K562 (cell line): ENCODE measurements at regions not wholly inside any gene's neighbourhood (a gene's known extent, or its start where the extent isn't known, plus 50 kb on each side); places are given as distances from the start of the nearest gene placed in this dataset.

Source experiments
- ATAC-seq: fragments of 200-7000 bp; cut with Tn5 transposase; 3 replicates; pipeline ENCODE4 v1.9.1; 2020; ENCODE audit warnings: moderate library complexity
- BruUV-seq: library from RNA; stranded (reverse); fragments of 400-500 nt; replicated peaks from 2 replicates; lab custom pipeline; 2021; lab: Mats Ljungman, UMichigan
- CTCF ChIA-PET: fragments of 300-600 bp; formaldehyde crosslinking; extraction: SDS; loops from one replicate; lab custom pipeline; 2021; ENCODE audit warnings: low intra/inter-chr PET ratio; lab: Yijun Ruan, JAX
- POLR2A ChIA-PET: fragments of 300-600, 350-650 bp; sonication (Branson Sonifier 250); formaldehyde crosslinking; extraction: SDS; loops from one replicate; lab custom pipeline; 2021; ENCODE audit warnings: antibody characterized with exemption, inconsistent platforms; lab: Yijun Ruan, JAX
- DNase-seq, 4 experiments: peaks; one replicate each; pipeline versions ENCODE4 v3.0.0 to v3.0.0-alpha.2; 2011 to 2018; ENCODE audit warnings: low spot score in 3 of 4, mixed read lengths in 3 of 4; ENCODE audit errors: extremely low read depth in 1 of 4
- FAIRE-seq: peaks from 2 replicates; lab custom pipeline; 2011; peaks lifted over from hg19 to GRCh38; lab: Jason Lieb, UNC
- H2AFZ ChIP-seq: 2 replicates; pipeline ENCODE4 v1.6.0; 2011; ENCODE audit warnings: low read depth, low read length, control low read depth, inconsistent platforms
- H3K27ac ChIP-seq: fragments of 200-600 bp; 3 replicates; pipeline ENCODE4 v1.8.0; 2011; ENCODE audit warnings: low read depth, mild to moderate bottlenecking, control low read depth, inconsistent platforms, low read length, moderate library complexity, mixed read lengths; ENCODE audit errors: extremely low read depth
- H3K27me3 ChIP-seq, 2 experiments: fragments of 300-600 bp in 1 of 2; 2 replicates in 1 of 2; 3 replicates in 1 of 2; pipeline versions ENCODE4 v1.6.0 to v1.8.0; 2011; ENCODE audit warnings: inconsistent platforms in 2 of 2, low read length in 2 of 2, mild to moderate bottlenecking in 1 of 2, mixed read lengths in 1 of 2, moderate library complexity in 1 of 2; ENCODE audit not compliant: control insufficient read depth in 2 of 2, insufficient read depth in 2 of 2
- H3K36me3 ChIP-seq: fragments of 300-600 bp; 3 replicates; pipeline ENCODE4 v1.8.0; 2011; ENCODE audit warnings: mild to moderate bottlenecking, low read length, inconsistent platforms; ENCODE audit not compliant: control insufficient read depth, insufficient read depth
- H3K4me1 ChIP-seq, 2 experiments: fragments of 200-600 bp in 1 of 2; replicated peaks in 1 of 2; 2 replicates in 1 of 2; 3 replicates in 1 of 2; pipeline versions ENCODE4 v1.5.1 to v1.8.0; 2011; ENCODE audit warnings: inconsistent platforms in 2 of 2, low read length in 2 of 2, mild to moderate bottlenecking in 1 of 2, mixed read lengths in 1 of 2, moderate library complexity in 1 of 2; ENCODE audit not compliant: control insufficient read depth in 2 of 2, insufficient read depth in 2 of 2
- H3K4me2 ChIP-seq: 2 replicates; pipeline ENCODE4 v1.6.1; 2011; ENCODE audit warnings: low read length, control low read depth, inconsistent platforms, mixed read lengths; ENCODE audit not compliant: insufficient read depth
- H3K4me3 ChIP-seq: fragments of 200-600 bp; sonication (generic), shearing (Covaris generic); 2 replicates; pipeline ENCODE4 v1.5.1; 2016; ENCODE audit warnings: control low read depth, inconsistent platforms
- H3K79me2 ChIP-seq: fragments of 200-600 bp; 3 replicates; pipeline ENCODE4 v1.8.0; 2011; ENCODE audit warnings: low read length, inconsistent platforms; ENCODE audit not compliant: control insufficient read depth, insufficient read depth
- H3K9ac ChIP-seq, 2 experiments: 2 replicates each; pipeline versions ENCODE4 v1.6.0 to v1.6.1; 2011; ENCODE audit warnings: low read depth in 2 of 2, low read length in 2 of 2, control low read depth in 1 of 2, inconsistent platforms in 1 of 2, mild to moderate bottlenecking in 1 of 2, mixed read lengths in 1 of 2; ENCODE audit not compliant: insufficient read depth in 1 of 2
- H3K9me1 ChIP-seq: one replicate; pipeline ENCODE4 v1.6.0; 2011; ENCODE audit warnings: inconsistent platforms, mild to moderate bottlenecking, low read length, moderate library complexity; ENCODE audit not compliant: control insufficient read depth, insufficient read depth
- H3K9me3 ChIP-seq: replicated peaks from 2 replicates; pipeline ENCODE4 v1.5.1; 2011; ENCODE audit warnings: low read depth, low read length, inconsistent platforms; ENCODE audit not compliant: control insufficient read depth, insufficient read depth
- H4K20me1 ChIP-seq: replicated peaks from 2 replicates; pipeline ENCODE4 v1.6.1; 2011; ENCODE audit warnings: low read length, inconsistent platforms, mixed read lengths; ENCODE audit not compliant: control insufficient read depth, insufficient read depth
- BRCA1 ChIP-seq, 2 experiments: fragments of 450-650 bp in 1 of 2; sonication (generic) in 1 of 2; formaldehyde crosslinking in 1 of 2; IDR thresholded peaks; 2 replicates each; pipeline versions ENCODE4 v1.5.0 to v1.6.1; 2017 to 2020; ENCODE audit warnings: mild to moderate bottlenecking in 1 of 2, missing genetic modification reagents in 1 of 2
- CREB1 ChIP-seq, 2 experiments: sonication (generic) in 1 of 2; formaldehyde crosslinking in 1 of 2; IDR thresholded peaks; 2 replicates each; pipeline versions ENCODE4 v1.6.1 to v1.8.0; 2012 to 2022; ENCODE audit warnings: inconsistent platforms in 1 of 2, mild to moderate bottlenecking in 1 of 2, missing genetic modification reagents in 1 of 2, moderate library complexity in 1 of 2
- DPF2 ChIP-seq: fragments of 450-650 bp; IDR thresholded peaks from 2 replicates; pipeline ENCODE4 v1.6.1; 2016
- ELK1 ChIP-seq: sonication (generic); formaldehyde crosslinking; IDR thresholded peaks from 2 replicates; pipeline ENCODE4 v1.8.1; 2022; ENCODE audit warnings: missing genetic modification reagents
- ERF ChIP-seq: fragments of 450-650 bp; formaldehyde crosslinking; IDR thresholded peaks from 2 replicates; pipeline ENCODE4 v1.4.0; 2020; ENCODE audit warnings: mild to moderate bottlenecking, mixed read lengths
- MCM5 ChIP-seq: fragments of 450-650 bp; IDR thresholded peaks from 2 replicates; pipeline ENCODE4 v1.6.1; 2016; ENCODE audit warnings: low read depth
- MNT ChIP-seq, 2 experiments: fragments of 450-650 bp; conservative IDR thresholded peaks; 2 replicates each; pipeline ENCODE4 v1.6.1; 2017; ENCODE audit warnings: mild to moderate bottlenecking in 2 of 2, moderate library complexity in 2 of 2
- MYBL2 ChIP-seq, 2 experiments: fragments of 450-650 bp in 1 of 2; sonication (generic) in 1 of 2; formaldehyde crosslinking in 1 of 2; IDR thresholded peaks; 2 replicates each; pipeline versions ENCODE4 v1.6.1 to v1.8.1; 2017 to 2022; ENCODE audit warnings: borderline replicate concordance in 1 of 2, inconsistent platforms in 1 of 2, low read depth in 1 of 2, mild to moderate bottlenecking in 1 of 2, missing genetic modification reagents in 1 of 2, moderate library complexity in 1 of 2
- OTX1 ChIP-seq: fragments of 450-650 bp; formaldehyde crosslinking; IDR thresholded peaks from 2 replicates; pipeline ENCODE4 v1.4.0; 2022; ENCODE audit warnings: mild to moderate bottlenecking
- SAFB ChIP-seq: fragments of 200-400 bp; formaldehyde crosslinking; IDR thresholded peaks from 2 replicates; pipeline ENCODE4 v1.6.1; 2017; ENCODE audit warnings: low read depth, low read length, borderline replicate concordance
- SMAD1 ChIP-seq: fragments of 150-350 bp; IDR thresholded peaks from 2 replicates; pipeline ENCODE4 v1.6.1; 2014; ENCODE audit warnings: low read length, low read depth; ENCODE audit not compliant: partially characterized antibody
- XRCC5 ChIP-seq: fragments of 200-400 bp; formaldehyde crosslinking; IDR thresholded peaks from 2 replicates; pipeline ENCODE4 v1.6.1; 2017; ENCODE audit warnings: low read depth, mild to moderate bottlenecking, low read length
- WGBS: fragments of 100-300 bp; shearing (Covaris generic); methylation state at CpG from one replicate; pipeline ENCODE4 v1.1.6; 2016; ENCODE audit warnings: low coverage, mixed read lengths; ENCODE audit not compliant: insufficient coverage; ENCODE audit errors: missing lambda C conversion rate; 5-methylcytosine and 5-hydroxymethylcytosine counted together
- in situ Hi-C: fragments of 300-500 bp; cut with MboI; formaldehyde crosslinking; loops from 4 replicates; pipeline ENCODE4 v1.15.0; 2018; ENCODE audit warnings: inconsistent platforms, mixed read lengths
- intact Hi-C: fragments of 100-400 bp; cut with micrococcal nuclease; formaldehyde crosslinking; loops from 2 replicates; pipeline ENCODE4 v1.14.2; 2022
- TF ChIP-seq, protein P1 (sequence below): sonication (generic); formaldehyde crosslinking; IDR thresholded peaks from 2 replicates; pipeline ENCODE4 v1.8.0; 2022; ENCODE audit warnings: missing genetic modification reagents, mild to moderate bottlenecking, moderate library complexity, borderline replicate concordance
- TF ChIP-seq, protein P2 (sequence below): fragments of 250-450 bp; sonication (Bioruptor Pico); IDR thresholded peaks from 2 replicates; pipeline ENCODE4 v1.6.1; 2021; ENCODE audit warnings: mild to moderate bottlenecking
- TF ChIP-seq, protein P3 (sequence below): fragments of 450-650 bp; formaldehyde crosslinking; IDR thresholded peaks from 2 replicates; pipeline ENCODE4 v1.4.0; 2020; ENCODE audit warnings: mild to moderate bottlenecking, moderate library complexity

GRCh38 chr19:31539386-31539785 is 190.2 kb upstream of the TSHZ3 start (continued):
- TF ChIP-seq OTX1 (CRISPR knock-in tag): no peak
- TF ChIP-seq, protein P1, sequence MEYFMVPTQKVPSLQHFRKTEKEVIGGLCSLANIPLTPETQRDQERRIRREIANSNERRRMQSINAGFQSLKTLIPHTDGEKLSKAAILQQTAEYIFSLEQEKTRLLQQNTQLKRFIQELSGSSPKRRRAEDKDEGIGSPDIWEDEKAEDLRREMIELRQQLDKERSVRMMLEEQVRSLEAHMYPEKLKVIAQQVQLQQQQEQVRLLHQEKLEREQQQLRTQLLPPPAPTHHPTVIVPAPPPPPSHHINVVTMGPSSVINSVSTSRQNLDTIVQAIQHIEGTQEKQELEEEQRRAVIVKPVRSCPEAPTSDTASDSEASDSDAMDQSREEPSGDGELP (CRISPR knock-in tag): no peak
- no peak for TF ChIP-seq MYBL2 (IDR thresholded peaks at IDR 0.05; ENCODE audit: low read depth)
- no peak for TF ChIP-seq MYBL2 (CRISPR knock-in tag; IDR thresholded peaks at IDR 0.05; ENCODE audit: borderline replicate concordance)
- no peak for TF ChIP-seq SMAD1

GRCh38 chr19:31541396-31541795 is 192.2 kb upstream of the TSHZ3 start:
- Histone ChIP-seq H3K4me2 (no peak overlapping the region), H3K9ac (no peak overlapping the region), H3K4me3 (no peak overlapping the region), H2AFZ (no peak overlapping the region), H3K9me1 (no peaks in the 10 kb centered on the region), H4K20me1 (no peaks in the 10 kb centered on the region), H3K4me1 (no peaks in the 10 kb centered on the region), H3K27me3 (no peaks in the 10 kb centered on the region), H3K9me3 (no peaks in the 10 kb centered on the region), H3K79me2 (no peaks in the 10 kb centered on the region), H3K36me3 (no peaks in the 10 kb centered on the region), H3K27ac (no peak overlapping the region)
- in situ Hi-C loops: no loop called here
- ChIA-PET CTCF (no interaction called here), POLR2A (no interaction called here)
- FAIRE-seq (no peak), ATAC-seq (no peak), DNase-seq (no peak)
- intact Hi-C loops: no loop called here
- no TSS peak for BruUV-seq
- 0% methylated on average over 2 of the region's 2 CpGs for WGBS
- TF ChIP-seq, protein P2, sequence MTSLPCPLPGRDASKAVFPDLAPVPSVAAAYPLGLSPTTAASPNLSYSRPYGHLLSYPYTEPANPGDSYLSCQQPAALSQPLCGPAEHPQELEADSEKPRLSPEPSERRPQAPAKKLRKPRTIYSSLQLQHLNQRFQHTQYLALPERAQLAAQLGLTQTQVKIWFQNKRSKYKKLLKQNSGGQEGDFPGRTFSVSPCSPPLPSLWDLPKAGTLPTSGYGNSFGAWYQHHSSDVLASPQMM (CRISPR knock-in tag): no peak
- TF ChIP-seq MCM5: no peak
- no peak for TF ChIP-seq XRCC5
- no peak for TF ChIP-seq MNT (conservative IDR thresholded peaks at IDR 0.05)
- no peak for TF ChIP-seq DPF2
- no peak for TF ChIP-seq SAFB
- TF ChIP-seq BRCA1 (IDR thresholded peaks at IDR 0.05): no peak
- TF ChIP-seq BRCA1 (CRISPR knock-in tag; IDR thresholded peaks at IDR 0.05): no peak
- TF ChIP-seq, protein P3, sequence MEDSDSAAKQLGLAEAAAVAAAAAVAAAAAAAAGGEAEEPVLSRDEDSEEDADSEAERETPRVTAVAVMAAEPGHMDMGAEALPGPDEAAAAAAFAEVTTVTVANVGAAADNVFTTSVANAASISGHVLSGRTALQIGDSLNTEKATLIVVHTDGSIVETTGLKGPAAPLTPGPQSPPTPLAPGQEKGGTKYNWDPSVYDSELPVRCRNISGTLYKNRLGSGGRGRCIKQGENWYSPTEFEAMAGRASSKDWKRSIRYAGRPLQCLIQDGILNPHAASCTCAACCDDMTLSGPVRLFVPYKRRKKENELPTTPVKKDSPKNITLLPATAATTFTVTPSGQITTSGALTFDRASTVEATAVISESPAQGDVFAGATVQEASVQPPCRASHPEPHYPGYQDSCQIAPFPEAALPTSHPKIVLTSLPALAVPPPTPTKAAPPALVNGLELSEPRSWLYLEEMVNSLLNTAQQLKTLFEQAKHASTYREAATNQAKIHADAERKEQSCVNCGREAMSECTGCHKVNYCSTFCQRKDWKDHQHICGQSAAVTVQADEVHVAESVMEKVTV (CRISPR knock-in tag): no peak
- no peak for TF ChIP-seq CREB1 (IDR thresholded peaks at IDR 0.05)
- no peak for TF ChIP-seq CREB1 (CRISPR knock-in tag; IDR thresholded peaks at IDR 0.05)
- TF ChIP-seq ELK1 (CRISPR knock-in tag): no peak
- TF ChIP-seq ERF (CRISPR knock-in tag): no peak
